NCI-H510A treated with DMSO at 0.1 percent for 48 hours (cell line): ENCODE measurements at regions not wholly inside any gene's neighbourhood (a gene's known extent, or its start where the extent isn't known, plus 50 kb on each side); places are given as distances from the start of the nearest gene placed in this dataset.

Source experiments
- DNase-seq: peaks from one replicate; lab custom pipeline; 2025; lab: John Stamatoyannopoulos, UW

GRCh38 chr3:43866529-43867353 lies 176.0 kb downstream of the ABHD5 start:
- DNase-seq: no peak

- DNase-seq: no peak
Measured at GRCh38 chr3:43867436-43868072, 176.8 kb downstream of the ABHD5 start.

- no peak for DNase-seq
Measured at GRCh38 chr3:43869491-43869890, 178.8 kb downstream of the ABHD5 start.

GRCh38 chr3:43870120-43870519 lies 179.4 kb downstream of the ABHD5 start:
- DNase-seq: no peak

- DNase-seq: peak; percentile 8
Measured at GRCh38 chr3:43870844-43871626, 180.3 kb downstream of the ABHD5 start.

- no peak for DNase-seq
Measured at GRCh38 chr3:43871627-43872245, 181.0 kb downstream of the ABHD5 start.

GRCh38 chr3:43872301-43872700 lies 181.6 kb downstream of the ABHD5 start:
- DNase-seq: no peak

GRCh38 chr3:43872901-43873300 lies 182.2 kb downstream of the ABHD5 start:
- DNase-seq: no peak

GRCh38 chr3:43873723-43874122 lies 183.0 kb downstream of the ABHD5 start:
- no peak for DNase-seq

- no peak for DNase-seq
Measured at GRCh38 chr3:43874290-43874689, 183.6 kb downstream of the ABHD5 start.

GRCh38 chr3:43874731-43875130 lies 184.0 kb downstream of the ABHD5 start:
- DNase-seq: no peak

GRCh38 chr3:43876648-43877047 lies 185.9 kb downstream of the ABHD5 start:
- DNase-seq: no peak

GRCh38 chr3:43879166-43879565 lies 188.4 kb downstream of the ABHD5 start:
- DNase-seq: peak; percentile 72

GRCh38 chr3:43882976-43883680 lies 192.4 kb downstream of the ABHD5 start:
- DNase-seq: no peak

- DNase-seq: no peak
Measured at GRCh38 chr3:43883729-43884396, 193.1 kb downstream of the ABHD5 start.

- DNase-seq: no peak
Measured at GRCh38 chr3:43884581-43884980, 193.8 kb downstream of the ABHD5 start.

- no peak for DNase-seq
Measured at GRCh38 chr3:43885908-43886618, 195.3 kb downstream of the ABHD5 start.

GRCh38 chr3:43892061-43892460 lies 201.3 kb downstream of the ABHD5 start:
- peak; percentile 33 for DNase-seq

GRCh38 chr3:43892526-43892925 lies 201.8 kb downstream of the ABHD5 start:
- DNase-seq: peak; percentile 33

GRCh38 chr3:43893727-43894126 lies 203.0 kb downstream of the ABHD5 start:
- peak; percentile 31 for DNase-seq
